Adrenal gland (tissue), 9 donors: ENCODE measurements at regions not wholly inside any gene's neighbourhood (a gene's known extent, or its start where the extent isn't known, plus 50 kb on each side); places are given as distances from the start of the nearest gene placed in this dataset.

Experiments
- DNase-seq, 7 donors: peaks; one replicate each; pipeline ENCODE4 v3.0.0-alpha.2; 2019 to 2020
- H3K27ac ChIP-seq, 5 donors: fragments of 200-600 bp; sonication (generic) in 4 of 5; 1 replicate in 3 of 5; 2 replicates in 2 of 5; pipeline versions ENCODE4 v1.5.1 to v1.8.0; 2016 to 2020; ENCODE audit warnings: mild to moderate bottlenecking in 1 of 5
- H3K27me3 ChIP-seq: fragments of 200-600 bp; 2 replicates; pipeline ENCODE4 v1.8.0; 2021
- H3K36me3 ChIP-seq, 2 donors: fragments of 200-600 bp; replicated peaks in 1 of 2; 1 replicate in 1 of 2; 2 replicates in 1 of 2; pipeline versions ENCODE4 v1.5.1 to v1.8.0; 2018 to 2022
- H3K4me1 ChIP-seq, 2 donors: fragments of 200-600 bp; replicated peaks in 1 of 2; 1 replicate in 1 of 2; 2 replicates in 1 of 2; pipeline versions ENCODE4 v1.5.1 to v1.8.0; 2018 to 2021
- H3K4me3 ChIP-seq, 4 donors: fragments of 200-600 bp; sonication (generic) in 3 of 4; one replicate each; pipeline ENCODE4 v1.5.1; 2016 to 2018
- H3K9me3 ChIP-seq, 3 donors: fragments of 200-600 bp; sonication (generic) in 1 of 3; replicated peaks in 1 of 3; 1 replicate in 2 of 3; 2 replicates in 1 of 3; pipeline versions ENCODE4 v1.5.1 to v1.8.0; 2016 to 2021
- POLR2A ChIP-seq, 2 donors: fragments of 450-650 bp; IDR thresholded peaks; one replicate each; pipeline ENCODE4 v1.6.1; 2017; ENCODE audit warnings: antibody characterized with exemption in 2 of 2, mild to moderate bottlenecking in 2 of 2, moderate library complexity in 1 of 2
- WGBS, 4 donors: extraction: QIAGEN DNeasy Blood & Tissue Kit in 2 of 4; methylation state at CpG; one replicate each; pipeline versions ENCODE4 v1.1.5 to v1.1.7; 2013 to 2017; 5-methylcytosine and 5-hydroxymethylcytosine counted together
- intact Hi-C, 2 donors: fragments of 100-400 bp; cut with DNase I; formaldehyde crosslinking; loops; one replicate each; pipeline versions ENCODE4 v1.14.1 to v1.15.0; 2022 to 2023
- TF ChIP-seq, protein P1 (sequence below), 6 experiments: fragments of 450-650 bp in 4 of 6; fragments of 200-600 bp in 2 of 6; sonication (generic) in 1 of 6; IDR thresholded peaks; 1 replicate in 5 of 6; 2 replicates in 1 of 6; pipeline versions ENCODE4 v1.5.1 to v1.8.0; 2016 to 2021; ENCODE audit warnings: antibody characterized with exemption in 6 of 6, mild to moderate bottlenecking in 2 of 6, moderate library complexity in 1 of 6
- donor health status: healthy with polysubstance abuse.
- donor health status: Bipolar disorder and iron deficiency.
- donor health status: DM: yes; HTN: yes; CAD: no.
- donor health status: DM: no; HTN: no; CAD: no.
- donor health status: DM: no; HTN: no; CAD: no.

GRCh38 chr7:155183655-155184054, 113.5 kb downstream of the HTR5A start:
- Histone ChIP-seq H3K27me3 (no peaks in the 10 kb centered on the region), H3K4me1 (no peaks in the 10 kb centered on the region), H3K9me3 (peaks cover 0 to 17% (median 0%) of the 10 kb centered on the region in 3 donors), H3K27ac (no peak overlapping the region), H3K4me3 (no peak overlapping the region), H3K36me3 (no peaks in the 10 kb centered on the region)
- WGBS, 4 donors, result 79 to 100% (median 93%) methylated on average over 1 of the region's 1 CpG
- no peak for TF ChIP-seq POLR2A (IDR thresholded peaks at IDR 0.05)
- TF ChIP-seq, protein P1, sequence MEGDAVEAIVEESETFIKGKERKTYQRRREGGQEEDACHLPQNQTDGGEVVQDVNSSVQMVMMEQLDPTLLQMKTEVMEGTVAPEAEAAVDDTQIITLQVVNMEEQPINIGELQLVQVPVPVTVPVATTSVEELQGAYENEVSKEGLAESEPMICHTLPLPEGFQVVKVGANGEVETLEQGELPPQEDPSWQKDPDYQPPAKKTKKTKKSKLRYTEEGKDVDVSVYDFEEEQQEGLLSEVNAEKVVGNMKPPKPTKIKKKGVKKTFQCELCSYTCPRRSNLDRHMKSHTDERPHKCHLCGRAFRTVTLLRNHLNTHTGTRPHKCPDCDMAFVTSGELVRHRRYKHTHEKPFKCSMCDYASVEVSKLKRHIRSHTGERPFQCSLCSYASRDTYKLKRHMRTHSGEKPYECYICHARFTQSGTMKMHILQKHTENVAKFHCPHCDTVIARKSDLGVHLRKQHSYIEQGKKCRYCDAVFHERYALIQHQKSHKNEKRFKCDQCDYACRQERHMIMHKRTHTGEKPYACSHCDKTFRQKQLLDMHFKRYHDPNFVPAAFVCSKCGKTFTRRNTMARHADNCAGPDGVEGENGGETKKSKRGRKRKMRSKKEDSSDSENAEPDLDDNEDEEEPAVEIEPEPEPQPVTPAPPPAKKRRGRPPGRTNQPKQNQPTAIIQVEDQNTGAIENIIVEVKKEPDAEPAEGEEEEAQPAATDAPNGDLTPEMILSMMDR (IDR thresholded peaks at IDR 0.05), result no peak
- intact Hi-C loops, result loop anchor here in 1 of 2 donors (5.0 kb wide), 1 partner anchor 169 kb away; no protein-coding TSS in a partner anchor
- no peak for DNase-seq

GRCh38 chr7:155184923-155185322, 112.8 kb upstream of the INSIG1 start:
- DNase-seq, result no peak
- no peak overlapping the region for H3K27ac ChIP-seq
- intact Hi-C loops, result loop anchor here in 1 of 2 donors (5.0 kb wide), 1 partner anchor 167 kb away; no protein-coding TSS in a partner anchor
- H3K27me3 ChIP-seq, result no peaks in the 10 kb centered on the region
- peaks cover 0 to 17% (median 0%) of the 10 kb centered on the region in 3 donors for H3K9me3 ChIP-seq
- no peaks in the 10 kb centered on the region for H3K36me3 ChIP-seq
- no peak overlapping the region for H3K4me3 ChIP-seq
- H3K4me1 ChIP-seq, result no peaks in the 10 kb centered on the region
- 65 to 86% (median 72%) methylated on average over 4 of the region's 4 CpGs for WGBS, 4 donors
- TF ChIP-seq, protein P1 (IDR thresholded peaks at IDR 0.05), result no peak
- TF ChIP-seq POLR2A (IDR thresholded peaks at IDR 0.05), result no peak

DNA sequence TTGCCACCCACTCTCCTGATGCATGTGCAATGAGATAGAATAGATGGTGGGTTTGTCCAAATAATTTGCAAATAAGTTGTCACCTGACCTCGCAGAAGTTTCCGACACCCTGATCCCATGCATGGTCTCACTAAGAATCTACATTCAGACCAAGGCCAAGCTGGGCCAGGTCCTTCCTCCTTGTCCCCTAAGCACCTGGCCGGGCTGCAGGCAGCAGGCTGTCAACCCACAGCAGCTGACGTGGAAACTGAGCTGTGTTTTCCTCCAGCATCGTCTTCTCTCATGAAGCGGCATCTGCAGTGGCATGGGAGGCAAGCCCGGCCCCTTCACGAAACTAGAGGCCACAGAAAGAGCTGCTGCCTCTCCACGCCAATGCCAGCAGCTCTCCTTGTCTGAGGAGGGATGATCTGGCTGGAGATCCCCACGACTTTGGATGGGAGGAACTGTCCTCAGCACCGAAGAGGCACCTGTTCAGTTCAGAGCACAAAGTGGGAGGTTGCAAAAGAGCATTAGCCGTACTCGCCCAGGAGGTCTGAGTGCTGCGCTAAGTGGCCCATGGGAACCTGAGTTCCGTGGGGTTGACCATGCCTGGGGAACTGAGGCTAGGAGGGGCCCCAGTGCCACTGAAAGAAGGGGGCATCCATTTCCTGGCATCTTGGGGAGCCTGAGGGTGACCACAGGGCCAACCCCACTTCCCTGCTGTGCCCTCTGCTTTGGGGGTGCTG, 110.5 kb upstream of the INSIG1 start:
- Histone ChIP-seq H3K9me3 (peaks cover 0 to 17% (median 0%) of the 10 kb centered on the region in 3 donors), H3K27me3 (peaks cover 4% of the 10 kb centered on the region), H3K4me1 (no peaks in the 10 kb centered on the region), H3K4me3 (no peak overlapping the region), H3K36me3 (no peaks in the 10 kb centered on the region), H3K27ac (no peak overlapping the region)
- no peak for TF ChIP-seq POLR2A (IDR thresholded peaks at IDR 0.05)
- TF ChIP-seq, protein P1 (IDR thresholded peaks at IDR 0.05), result no peak
- 78 to 93% (median 83%) methylated on average over 9 to 15 of the region's 15 CpGs for WGBS, 4 donors
- intact Hi-C loops, result no loop called here
- peak in 1 of 7 donors; percentile 24 for DNase-seq

DNA sequence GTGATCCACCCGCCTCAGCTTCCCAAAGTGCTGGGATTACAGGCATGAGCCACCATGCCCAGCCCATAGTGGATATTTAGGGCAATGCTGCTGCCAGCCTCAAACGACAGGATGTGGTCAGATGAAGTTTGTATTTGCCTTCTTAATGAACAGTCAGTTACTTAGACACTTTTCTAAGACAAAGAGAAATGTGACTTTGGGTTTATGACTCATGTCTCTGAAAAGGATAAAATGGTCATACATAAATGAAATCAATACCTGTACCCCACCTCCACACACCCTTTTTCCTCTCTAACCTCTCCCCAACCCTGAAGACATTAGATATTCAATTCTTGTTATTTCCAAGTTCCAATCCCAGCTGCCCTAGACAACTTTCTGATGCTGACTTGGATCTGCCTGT, 109.3 kb upstream of the INSIG1 start:
- no peak overlapping the region for H3K4me3 ChIP-seq
- no peaks in the 10 kb centered on the region for H3K4me1 ChIP-seq
- 60 to 85% (median 68%) methylated on average over 2 of the region's 2 CpGs for WGBS, 4 donors
- no peak for TF ChIP-seq POLR2A (IDR thresholded peaks at IDR 0.05)
- TF ChIP-seq, protein P1 (IDR thresholded peaks at IDR 0.05), result no peak
- H3K9me3 ChIP-seq, result peaks cover 0 to 17% (median 0%) of the 10 kb centered on the region in 3 donors
- DNase-seq, result peak in 1 of 7 donors; percentile 2
- intact Hi-C loops, result no loop called here
- peaks cover 4% of the 10 kb centered on the region for H3K27me3 ChIP-seq
- no peaks in the 10 kb centered on the region for H3K36me3 ChIP-seq
- H3K27ac ChIP-seq, result no peak overlapping the region
